NB4 (cell line): ENCODE measurements at regions not wholly inside any gene's neighbourhood (a gene's known extent, or its start where the extent isn't known, plus 50 kb on each side); places are given as distances from the start of the nearest gene placed in this dataset.

Experiments
- CTCF ChIP-seq: IDR thresholded peaks from one replicate; pipeline ENCODE4 v1.5.1; 2012; ENCODE audit warnings: low read depth, low read length
- MAX ChIP-seq: IDR thresholded peaks from 2 replicates; pipeline ENCODE4 v1.6.1; 2011; ENCODE audit warnings: low read depth, low read length
- MYC ChIP-seq: IDR thresholded peaks from 2 replicates; pipeline ENCODE4 v1.6.1; 2011; ENCODE audit warnings: low read depth, low read length
- POLR2A ChIP-seq: IDR thresholded peaks from 2 replicates; pipeline ENCODE4 v1.6.1; 2011; ENCODE audit warnings: mild to moderate bottlenecking; ENCODE audit not compliant: insufficient read length; ENCODE audit errors: extremely low read depth

GRCh38 chr14:37708481-37708880 is 113.1 kb downstream of the TTC6 start:
- TF ChIP-seq POLR2A (no peak), CTCF (no peak), MAX (no peak), MYC (no peak)
